Esophagus muscularis mucosa (tissue), 4 donors: ENCODE measurements at regions not wholly inside any gene's neighbourhood (a gene's known extent, or its start where the extent isn't known, plus 50 kb on each side); places are given as distances from the start of the nearest gene placed in this dataset.

Experiments
- DNase-seq: peaks from one replicate; pipeline ENCODE4 v3.0.0-alpha.2; 2017; ENCODE audit errors: extremely low spot score
- H3K27ac ChIP-seq, 4 donors: fragments of 200-600 bp; sonication (generic); replicated peaks in 1 of 4; 1 replicate in 3 of 4; 2 replicates in 1 of 4; pipeline ENCODE4 v1.5.1; 2016 to 2019; ENCODE audit warnings: mild to moderate bottlenecking in 1 of 4
- H3K27me3 ChIP-seq, 4 donors: fragments of 200-600 bp; sonication (generic); one replicate each; pipeline versions ENCODE4 v1.5.1 to v1.6.0; 2016 to 2019
- H3K36me3 ChIP-seq, 4 donors: fragments of 200-600 bp; sonication (generic); one replicate each; pipeline ENCODE4 v1.5.1; 2016 to 2019
- H3K4me1 ChIP-seq, 4 donors: fragments of 200-600 bp; sonication (generic); one replicate each; pipeline ENCODE4 v1.5.1; 2016 to 2019
- H3K4me3 ChIP-seq, 4 donors: fragments of 200-600 bp; sonication (generic); 1 replicate in 2 of 4; 2 replicates in 2 of 4; pipeline ENCODE4 v1.5.1; 2016 to 2019; ENCODE audit warnings: mild to moderate bottlenecking in 4 of 4, moderate library complexity in 1 of 4
- H3K9me3 ChIP-seq, 4 donors: fragments of 200-600 bp; sonication (generic); 1 replicate in 3 of 4; 2 replicates in 1 of 4; pipeline ENCODE4 v1.5.1; 2016 to 2019
- CTCF ChIP-seq, 3 experiments: fragments of 200-600 bp in 2 of 3; fragments of 450-650 bp in 1 of 3; sonication (generic) in 2 of 3; IDR thresholded peaks; one replicate each; pipeline ENCODE4 v1.5.1; 2017 to 2019; ENCODE audit warnings: antibody characterized with exemption in 3 of 3, mild to moderate bottlenecking in 2 of 3, moderate library complexity in 1 of 3
- EP300 ChIP-seq: sonication (generic); formaldehyde crosslinking; IDR thresholded peaks from one replicate; pipeline ENCODE4 v1.6.1; 2017; ENCODE audit warnings: antibody characterized with exemption
- POLR2A ChIP-seq: fragments of 450-650 bp; IDR thresholded peaks from one replicate; pipeline ENCODE4 v1.6.1; 2017; ENCODE audit warnings: antibody characterized with exemption, moderate library complexity, mild to moderate bottlenecking, low read depth
- POLR2AphosphoS5 ChIP-seq, 2 donors: sonication (generic); formaldehyde crosslinking; IDR thresholded peaks; one replicate each; pipeline ENCODE4 v1.6.1; 2017; ENCODE audit warnings: antibody characterized with exemption in 2 of 2
- WGBS: methylation state at CpG from one replicate; pipeline ENCODE4 v1.1.5; 2018; 5-methylcytosine and 5-hydroxymethylcytosine counted together
- intact Hi-C: fragments of 100-400 bp; cut with DNase I; formaldehyde crosslinking; loops from one replicate; pipeline ENCODE4 v1.15.1; 2023

- 85% methylated on average over 4 of the region's 4 CpGs for WGBS
- intact Hi-C loops = no loop called here
Measured at GRCh38 chr13:87859261-87859660, 188.1 kb downstream of the SLITRK5 start.

GRCh38 chr13:87867426-87867825 is 196.3 kb downstream of the SLITRK5 start:
- H3K9me3 ChIP-seq = no peaks in the 10 kb centered on the region
- no peak for DNase-seq
- H3K27ac ChIP-seq = no peak overlapping the region
- intact Hi-C loops = no loop called here
- TF ChIP-seq CTCF (IDR thresholded peaks at IDR 0.05) (no peak), EP300 (no peak), POLR2A (no peak), POLR2AphosphoS5 (IDR thresholded peaks at IDR 0.05) (no peak)
- H3K4me1 ChIP-seq = no peaks in the 10 kb centered on the region
- no peak overlapping the region for H3K4me3 ChIP-seq
- 83% methylated on average over 3 of the region's 3 CpGs for WGBS
- no peaks in the 10 kb centered on the region for H3K36me3 ChIP-seq
- no peaks in the 10 kb centered on the region for H3K27me3 ChIP-seq

More at GRCh38 chr13:87859261-87859660, 188.1 kb downstream of the SLITRK5 start:
- Histone ChIP-seq H3K4me1 (no peaks in the 10 kb centered on the region), H3K9me3 (no peaks in the 10 kb centered on the region), H3K27me3 (no peaks in the 10 kb centered on the region), H3K27ac (no peak overlapping the region), H3K36me3 (no peaks in the 10 kb centered on the region), H3K4me3 (no peak overlapping the region)
- no peak for TF ChIP-seq POLR2AphosphoS5 (IDR thresholded peaks at IDR 0.05)
- TF ChIP-seq CTCF (IDR thresholded peaks at IDR 0.05) = no peak
- no peak for TF ChIP-seq EP300
- no peak for TF ChIP-seq POLR2A
- no peak for DNase-seq

- DNase-seq = no peak
- Histone ChIP-seq H3K4me1 (no peaks in the 10 kb centered on the region), H3K27ac (no peak overlapping the region), H3K9me3 (no peaks in the 10 kb centered on the region), H3K4me3 (no peak overlapping the region), H3K27me3 (no peaks in the 10 kb centered on the region), H3K36me3 (no peaks in the 10 kb centered on the region)
- intact Hi-C loops = no loop called here
- no peak for TF ChIP-seq EP300
- TF ChIP-seq POLR2AphosphoS5 (IDR thresholded peaks at IDR 0.05) = no peak
- no peak for TF ChIP-seq POLR2A
- no peak for TF ChIP-seq CTCF (IDR thresholded peaks at IDR 0.05)
- WGBS = 89% methylated on average over 2 of the region's 2 CpGs
Measured at GRCh38 chr13:87868731-87869130, 197.6 kb downstream of the SLITRK5 start.

- Histone ChIP-seq H3K4me1 (no peaks in the 10 kb centered on the region), H3K27me3 (no peaks in the 10 kb centered on the region), H3K4me3 (no peak overlapping the region), H3K27ac (no peak overlapping the region), H3K36me3 (no peaks in the 10 kb centered on the region), H3K9me3 (no peaks in the 10 kb centered on the region)
- no peak for TF ChIP-seq POLR2A
- TF ChIP-seq CTCF (IDR thresholded peaks at IDR 0.05) = no peak
- TF ChIP-seq POLR2AphosphoS5 (IDR thresholded peaks at IDR 0.05) = no peak
- no peak for TF ChIP-seq EP300
- 73% methylated on average over 2 of the region's 2 CpGs for WGBS
- intact Hi-C loops = no loop called here
- DNase-seq = no peak
Measured at GRCh38 chr13:87872813-87873212, 201.6 kb downstream of the SLITRK5 start.

GRCh38 chr13:87877477-87877876 is 206.3 kb downstream of the SLITRK5 start:
- no peaks in the 10 kb centered on the region for H3K9me3 ChIP-seq
- no peaks in the 10 kb centered on the region for H3K4me1 ChIP-seq
- 40% methylated on average over 2 of the region's 2 CpGs for WGBS
- no peaks in the 10 kb centered on the region for H3K36me3 ChIP-seq
- intact Hi-C loops = no loop called here
- H3K27ac ChIP-seq = no peak overlapping the region
- H3K27me3 ChIP-seq = no peaks in the 10 kb centered on the region
- DNase-seq = no peak
- TF ChIP-seq POLR2AphosphoS5 (IDR thresholded peaks at IDR 0.05) (no peak), EP300 (no peak), POLR2A (no peak), CTCF (IDR thresholded peaks at IDR 0.05) (no peak)
- H3K4me3 ChIP-seq = no peak overlapping the region
